ENCODE measurements at regions not wholly inside any gene's neighbourhood (a gene's known extent, or its start where the extent isn't known, plus 50 kb on each side); places are given as distances from the start of the nearest gene placed in this dataset.

- Histone ChIP-seq H3K36me3 (ENCODE audit: control insufficient read depth in 5 of 5, insufficient read depth in 5 of 5, low read length in 5 of 5) (no peaks in the 10 kb centered on the region), H3K9ac (ENCODE audit: low read length in 5 of 5) (no peak overlapping the region), H3K4me3 (ENCODE audit: low read depth in 1 of 5, low read length in 5 of 5) (no peak overlapping the region), H3K9me3 (ENCODE audit: control insufficient read depth in 5 of 5, low read length in 5 of 5) (no peaks in the 10 kb centered on the region), H3K4me1 (ENCODE audit: control insufficient read depth in 5 of 5, insufficient read depth in 5 of 5, low read length in 5 of 5) (no peaks in the 10 kb centered on the region), H3K27ac (ENCODE audit: low read depth, low read length) (no peak overlapping the region), H3K27me3 (ENCODE audit: control insufficient read depth in 5 of 5, insufficient read depth in 4 of 5, low read length in 5 of 5) (no peaks in the 10 kb centered on the region)
Measured at GRCh38 chr2:144896341-144896740, 376.4 kb upstream of the ZEB2 start.

GRCh38 chr2:144894612-144895599, 375.0 kb upstream of the ZEB2 start:
- peaks cover 0 to 4% (median 0%) of the 10 kb centered on the region in 5 donors for H3K4me1 ChIP-seq (ENCODE audit: control insufficient read depth in 5 of 5, insufficient read depth in 5 of 5, low read length in 5 of 5)
- H3K4me3 ChIP-seq (ENCODE audit: low read depth in 1 of 5, low read length in 5 of 5), result no peak overlapping the region
- H3K27me3 ChIP-seq (ENCODE audit: control insufficient read depth in 5 of 5, insufficient read depth in 4 of 5, low read length in 5 of 5), result no peaks in the 10 kb centered on the region
- H3K9ac ChIP-seq (ENCODE audit: low read length in 5 of 5), result no peak overlapping the region
- H3K36me3 ChIP-seq (ENCODE audit: control insufficient read depth in 5 of 5, insufficient read depth in 5 of 5, low read length in 5 of 5), result no peaks in the 10 kb centered on the region
- no peaks in the 10 kb centered on the region for H3K9me3 ChIP-seq (ENCODE audit: control insufficient read depth in 5 of 5, low read length in 5 of 5)
- no peak overlapping the region for H3K27ac ChIP-seq (ENCODE audit: low read depth, low read length)

- Histone ChIP-seq H3K4me1 (ENCODE audit: control insufficient read depth in 5 of 5, insufficient read depth in 5 of 5, low read length in 5 of 5) (peaks cover 0 to 4% (median 0%) of the 10 kb centered on the region in 5 donors), H3K9ac (ENCODE audit: low read length in 5 of 5) (no peak overlapping the region), H3K9me3 (ENCODE audit: control insufficient read depth in 5 of 5, low read length in 5 of 5) (no peaks in the 10 kb centered on the region), H3K4me3 (ENCODE audit: low read depth in 1 of 5, low read length in 5 of 5) (no peak overlapping the region), H3K36me3 (ENCODE audit: control insufficient read depth in 5 of 5, insufficient read depth in 5 of 5, low read length in 5 of 5) (no peaks in the 10 kb centered on the region), H3K27me3 (ENCODE audit: control insufficient read depth in 5 of 5, insufficient read depth in 4 of 5, low read length in 5 of 5) (no peaks in the 10 kb centered on the region), H3K27ac (ENCODE audit: low read depth, low read length) (no peak overlapping the region)
Measured at GRCh38 chr2:144893464-144893863, 373.5 kb upstream of the ZEB2 start.

DNA sequence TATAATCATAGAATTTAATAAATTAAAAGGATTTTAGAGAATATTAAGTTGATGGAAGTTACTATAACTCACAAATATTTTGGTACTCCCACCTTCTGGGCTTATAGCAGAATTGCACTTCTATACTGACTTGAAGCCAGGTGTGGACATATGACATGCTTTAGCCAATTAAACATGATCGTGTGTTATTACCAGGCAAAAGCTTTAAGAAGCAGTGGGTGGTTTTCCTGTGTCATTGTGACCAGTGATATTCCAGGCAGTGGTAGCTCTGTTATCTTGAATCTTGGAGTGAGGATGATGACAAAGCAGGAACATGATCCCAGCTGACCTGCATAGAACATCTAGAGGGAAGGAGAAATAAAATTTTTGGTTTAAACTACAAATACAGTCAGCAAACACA, 370.9 kb upstream of the ZEB2 start:
- H3K4me3 ChIP-seq (ENCODE audit: low read depth in 1 of 5, low read length in 5 of 5), result no peak overlapping the region
- peaks cover 0 to 11% (median 3%) of the 10 kb centered on the region in 5 donors for H3K4me1 ChIP-seq (ENCODE audit: control insufficient read depth in 5 of 5, insufficient read depth in 5 of 5, low read length in 5 of 5)
- no peaks in the 10 kb centered on the region for H3K36me3 ChIP-seq (ENCODE audit: control insufficient read depth in 5 of 5, insufficient read depth in 5 of 5, low read length in 5 of 5)
- H3K27ac ChIP-seq (ENCODE audit: low read depth, low read length), result no peak overlapping the region
- H3K9ac ChIP-seq (ENCODE audit: low read length in 5 of 5), result peak overlapping the region in 1 of 5 donors; percentile 8
- no peaks in the 10 kb centered on the region for H3K9me3 ChIP-seq (ENCODE audit: control insufficient read depth in 5 of 5, low read length in 5 of 5)
- no peaks in the 10 kb centered on the region for H3K27me3 ChIP-seq (ENCODE audit: control insufficient read depth in 5 of 5, insufficient read depth in 4 of 5, low read length in 5 of 5)

DNA sequence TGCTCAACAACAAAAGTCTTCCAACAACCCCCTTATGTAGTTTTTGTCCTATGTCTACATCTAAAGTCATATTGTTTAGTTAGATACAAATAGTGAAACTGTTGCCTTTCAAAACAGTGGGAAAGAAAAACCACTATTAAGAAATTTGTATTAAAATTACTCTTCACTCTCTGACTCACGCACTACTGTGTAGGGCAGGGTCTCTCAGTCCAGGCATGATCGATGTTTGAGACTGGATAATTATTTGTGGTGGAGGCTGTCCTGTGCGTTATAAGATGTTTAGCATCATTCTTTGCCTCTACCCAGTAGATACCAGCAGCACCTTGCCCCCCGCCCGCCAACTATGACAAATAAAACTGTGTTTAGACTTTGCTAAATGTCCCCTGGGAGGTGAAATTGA, 369.4 kb upstream of the ZEB2 start:
- H3K9ac ChIP-seq (ENCODE audit: low read length in 5 of 5), result no peak overlapping the region
- no peaks in the 10 kb centered on the region for H3K9me3 ChIP-seq (ENCODE audit: control insufficient read depth in 5 of 5, low read length in 5 of 5)
- H3K4me1 ChIP-seq (ENCODE audit: control insufficient read depth in 5 of 5, insufficient read depth in 5 of 5, low read length in 5 of 5), result peaks cover 0 to 11% (median 3%) of the 10 kb centered on the region in 5 donors
- H3K36me3 ChIP-seq (ENCODE audit: control insufficient read depth in 5 of 5, insufficient read depth in 5 of 5, low read length in 5 of 5), result no peaks in the 10 kb centered on the region
- H3K27ac ChIP-seq (ENCODE audit: low read depth, low read length), result no peak overlapping the region
- H3K4me3 ChIP-seq (ENCODE audit: low read depth in 1 of 5, low read length in 5 of 5), result no peak overlapping the region
- H3K27me3 ChIP-seq (ENCODE audit: control insufficient read depth in 5 of 5, insufficient read depth in 4 of 5, low read length in 5 of 5), result no peaks in the 10 kb centered on the region

DNA sequence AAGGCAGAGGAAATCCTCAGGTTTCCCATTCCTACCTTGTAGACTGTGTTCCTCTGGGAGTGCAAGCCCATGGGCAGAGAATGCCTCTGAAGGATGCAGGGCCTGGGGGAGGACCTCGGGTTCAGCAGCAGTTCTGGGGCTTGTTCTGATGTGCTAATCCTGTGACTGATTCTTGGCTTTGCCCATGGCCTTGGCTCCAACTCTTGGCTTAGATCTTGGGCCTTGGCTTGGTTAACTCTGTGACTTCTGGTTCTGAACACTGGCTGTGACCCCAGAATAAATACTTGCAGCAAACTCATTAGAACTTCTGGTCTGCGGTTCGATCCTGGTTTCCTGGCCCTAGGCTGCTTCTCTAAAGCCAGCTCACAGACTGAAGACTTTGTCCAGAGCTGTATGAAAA, 366.9 kb upstream of the ZEB2 start:
- Histone ChIP-seq H3K4me1 (ENCODE audit: control insufficient read depth in 5 of 5, insufficient read depth in 5 of 5, low read length in 5 of 5) (peaks cover 0 to 11% (median 3%) of the 10 kb centered on the region in 5 donors), H3K27ac (ENCODE audit: low read depth, low read length) (no peak overlapping the region), H3K9ac (ENCODE audit: low read length in 5 of 5) (no peak overlapping the region), H3K27me3 (ENCODE audit: control insufficient read depth in 5 of 5, insufficient read depth in 4 of 5, low read length in 5 of 5) (no peaks in the 10 kb centered on the region), H3K9me3 (ENCODE audit: control insufficient read depth in 5 of 5, low read length in 5 of 5) (no peaks in the 10 kb centered on the region), H3K36me3 (ENCODE audit: control insufficient read depth in 5 of 5, insufficient read depth in 5 of 5, low read length in 5 of 5) (no peaks in the 10 kb centered on the region), H3K4me3 (ENCODE audit: low read depth in 1 of 5, low read length in 5 of 5) (no peak overlapping the region)

DNA sequence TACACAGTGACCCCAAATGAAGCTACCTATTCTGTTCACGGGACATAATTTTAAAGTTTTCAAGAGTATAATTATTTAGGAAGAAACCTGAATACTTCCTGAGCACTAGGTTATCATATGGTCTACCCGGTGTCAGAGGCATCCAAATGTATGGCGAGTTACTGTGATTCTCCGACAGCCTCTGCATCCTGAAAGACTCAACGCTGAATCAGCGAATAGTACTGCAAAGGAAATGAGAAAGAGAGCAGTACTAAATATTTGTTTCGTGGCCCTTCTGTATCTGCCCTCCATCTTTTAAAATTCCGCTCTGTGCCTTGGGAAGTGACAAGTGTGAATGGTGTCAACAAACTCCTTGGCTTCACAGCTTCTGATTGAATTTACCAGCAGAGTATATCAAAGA, 358.0 kb upstream of the ZEB2 start:
- no peak overlapping the region for H3K9ac ChIP-seq (ENCODE audit: low read length in 5 of 5)
- H3K27ac ChIP-seq (ENCODE audit: low read depth, low read length), result no peak overlapping the region

DNA sequence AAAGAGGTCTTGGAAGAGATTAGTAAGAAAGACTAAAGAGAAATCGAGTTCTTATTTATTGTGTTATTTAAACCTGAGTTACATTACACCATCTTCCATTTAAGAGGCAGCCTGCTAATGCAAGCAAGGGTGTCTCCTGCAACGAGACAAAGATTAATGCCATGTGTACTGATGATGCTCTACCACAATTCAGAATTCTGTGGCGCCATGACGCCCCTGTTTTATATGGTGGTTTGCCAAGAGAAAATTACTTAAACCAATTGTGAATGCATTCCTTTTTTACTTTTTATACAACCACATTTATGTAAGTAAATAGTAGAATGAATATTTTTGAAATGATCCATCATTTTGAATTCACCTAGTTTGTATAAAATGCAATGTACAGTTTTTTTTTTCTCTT, 356.1 kb upstream of the ZEB2 start:
- H3K27me3 ChIP-seq (ENCODE audit: control insufficient read depth in 5 of 5, insufficient read depth in 4 of 5, low read length in 5 of 5), result no peaks in the 10 kb centered on the region
- H3K4me1 ChIP-seq (ENCODE audit: control insufficient read depth in 5 of 5, insufficient read depth in 5 of 5, low read length in 5 of 5), result peaks cover 0 to 18% (median 5%) of the 10 kb centered on the region in 5 donors
- no peak overlapping the region for H3K27ac ChIP-seq (ENCODE audit: low read depth, low read length)
- H3K4me3 ChIP-seq (ENCODE audit: low read depth in 1 of 5, low read length in 5 of 5), result no peak overlapping the region
- H3K36me3 ChIP-seq (ENCODE audit: control insufficient read depth in 5 of 5, insufficient read depth in 5 of 5, low read length in 5 of 5), result no peaks in the 10 kb centered on the region
- no peak overlapping the region for H3K9ac ChIP-seq (ENCODE audit: low read length in 5 of 5)
- H3K9me3 ChIP-seq (ENCODE audit: control insufficient read depth in 5 of 5, low read length in 5 of 5), result no peaks in the 10 kb centered on the region

More for the DNA sequence above, 358.0 kb upstream of the ZEB2 start:
- peaks cover 0 to 18% (median 5%) of the 10 kb centered on the region in 5 donors for H3K4me1 ChIP-seq (ENCODE audit: control insufficient read depth in 5 of 5, insufficient read depth in 5 of 5, low read length in 5 of 5)
- H3K27me3 ChIP-seq (ENCODE audit: control insufficient read depth in 5 of 5, insufficient read depth in 4 of 5, low read length in 5 of 5), result no peaks in the 10 kb centered on the region
- H3K36me3 ChIP-seq (ENCODE audit: control insufficient read depth in 5 of 5, insufficient read depth in 5 of 5, low read length in 5 of 5), result no peaks in the 10 kb centered on the region
- no peaks in the 10 kb centered on the region for H3K9me3 ChIP-seq (ENCODE audit: control insufficient read depth in 5 of 5, low read length in 5 of 5)
- no peak overlapping the region for H3K4me3 ChIP-seq (ENCODE audit: low read depth in 1 of 5, low read length in 5 of 5)

DNA sequence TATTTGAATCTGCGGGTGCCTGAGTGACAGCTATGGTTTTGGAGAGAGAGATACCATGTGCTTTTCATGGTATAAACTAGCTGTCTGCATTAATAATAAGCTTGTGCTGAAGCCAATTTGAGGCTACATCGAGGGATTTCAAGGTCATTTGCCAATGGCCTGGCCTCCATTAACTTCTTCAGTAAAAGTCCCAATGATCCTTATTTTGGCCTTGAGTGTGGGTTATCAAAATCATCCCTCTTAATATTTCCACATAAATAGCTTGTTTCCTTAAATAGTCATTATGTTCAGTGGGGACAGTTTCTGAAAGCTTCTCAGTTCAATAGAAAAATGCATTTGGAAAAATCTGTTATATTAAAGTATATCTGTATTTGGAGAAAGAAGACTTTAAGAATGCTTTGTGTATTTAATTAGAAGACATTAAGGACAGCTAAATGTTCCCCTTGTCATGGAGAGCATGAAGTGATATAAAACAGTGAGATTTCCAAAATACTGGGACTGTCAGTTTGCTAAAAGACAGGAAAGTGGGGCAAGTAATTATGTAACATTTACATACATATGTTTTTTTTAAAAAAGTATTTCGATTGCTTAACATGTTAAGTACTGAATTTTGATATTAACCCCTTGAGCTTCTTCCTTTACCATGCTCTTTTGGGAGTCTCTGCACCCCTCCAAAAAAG, 355.5 kb upstream of the ZEB2 start:
- H3K27ac ChIP-seq (ENCODE audit: low read depth, low read length), result no peak overlapping the region
- no peaks in the 10 kb centered on the region for H3K9me3 ChIP-seq (ENCODE audit: control insufficient read depth in 5 of 5, low read length in 5 of 5)
- H3K4me3 ChIP-seq (ENCODE audit: low read depth in 1 of 5, low read length in 5 of 5), result no peak overlapping the region
- H3K36me3 ChIP-seq (ENCODE audit: control insufficient read depth in 5 of 5, insufficient read depth in 5 of 5, low read length in 5 of 5), result no peaks in the 10 kb centered on the region
- H3K27me3 ChIP-seq (ENCODE audit: control insufficient read depth in 5 of 5, insufficient read depth in 4 of 5, low read length in 5 of 5), result no peaks in the 10 kb centered on the region
- no peak overlapping the region for H3K9ac ChIP-seq (ENCODE audit: low read length in 5 of 5)
- peaks cover 0 to 18% (median 5%) of the 10 kb centered on the region in 5 donors for H3K4me1 ChIP-seq (ENCODE audit: control insufficient read depth in 5 of 5, insufficient read depth in 5 of 5, low read length in 5 of 5)

GRCh38 chr2:144865670-144866069, 345.8 kb upstream of the ZEB2 start:
- Histone ChIP-seq H3K4me1 (ENCODE audit: control insufficient read depth in 5 of 5, insufficient read depth in 5 of 5, low read length in 5 of 5) (no peaks in the 10 kb centered on the region), H3K27me3 (ENCODE audit: control insufficient read depth in 5 of 5, insufficient read depth in 4 of 5, low read length in 5 of 5) (no peaks in the 10 kb centered on the region), H3K4me3 (ENCODE audit: low read depth in 1 of 5, low read length in 5 of 5) (no peak overlapping the region), H3K36me3 (ENCODE audit: control insufficient read depth in 5 of 5, insufficient read depth in 5 of 5, low read length in 5 of 5) (no peaks in the 10 kb centered on the region), H3K9ac (ENCODE audit: low read length in 5 of 5) (no peak overlapping the region), H3K9me3 (ENCODE audit: control insufficient read depth in 5 of 5, low read length in 5 of 5) (no peaks in the 10 kb centered on the region), H3K27ac (ENCODE audit: low read depth, low read length) (no peak overlapping the region)
